Urinary bladder (tissue), 3 donors: ENCODE measurements at regions not wholly inside any gene's neighbourhood (a gene's known extent, or its start where the extent isn't known, plus 50 kb on each side); places are given as distances from the start of the nearest gene placed in this dataset.

Source experiments
- DNase-seq: peaks from one replicate; pipeline ENCODE4 v3.0.0-alpha.2; 2015; ENCODE audit errors: extremely low spot score
- H3K27ac ChIP-seq: one replicate; pipeline ENCODE4 v1.5.1; 2013; ENCODE audit warnings: low read depth, mild to moderate bottlenecking, moderate library complexity
- H3K36me3 ChIP-seq: one replicate; pipeline ENCODE4 v1.6.1; 2013; ENCODE audit warnings: mild to moderate bottlenecking, moderate library complexity; ENCODE audit not compliant: insufficient read depth
- H3K4me1 ChIP-seq: one replicate; pipeline ENCODE4 v1.6.1; 2013; ENCODE audit warnings: mild to moderate bottlenecking, moderate library complexity; ENCODE audit not compliant: insufficient read depth
- H3K4me3 ChIP-seq: one replicate; pipeline ENCODE4 v1.5.1; 2013; ENCODE audit warnings: low read depth, low read length
- WGBS: extraction: QIAGEN DNeasy Blood & Tissue Kit; methylation state at CpG from one replicate; pipeline ENCODE4 v1.1.7; 2013; 5-methylcytosine and 5-hydroxymethylcytosine counted together
- donor health status: healthy with polysubstance abuse.
- donor health status: healthy.

DNA sequence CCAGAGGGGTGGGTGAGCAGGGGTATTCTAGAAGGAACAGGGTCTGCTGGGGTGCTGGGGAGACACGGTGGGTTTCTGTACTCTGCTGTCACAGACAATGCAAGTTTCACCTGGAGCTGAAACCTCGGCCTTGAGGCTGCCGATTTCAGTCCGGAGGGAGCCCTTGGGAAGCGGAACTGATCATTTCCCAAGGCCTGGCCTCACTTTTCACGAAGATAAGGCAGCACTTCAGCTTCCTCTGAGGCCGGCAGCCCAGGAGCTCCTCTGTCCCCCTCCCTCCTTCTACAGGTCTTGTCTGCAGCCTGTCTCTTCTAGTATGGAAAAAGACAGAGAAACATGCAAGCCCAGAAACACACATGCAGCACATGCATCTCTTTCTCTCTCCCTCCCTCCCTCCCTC, 242.1 kb downstream of the CDC5L start:
- Histone ChIP-seq H3K4me3 (no peak overlapping the region), H3K36me3 (no peaks in the 10 kb centered on the region), H3K27ac (no peak overlapping the region), H3K4me1 (no peaks in the 10 kb centered on the region)
- DNase-seq: no peak
- 66% methylated on average over 7 of the region's 7 CpGs for WGBS

DNA sequence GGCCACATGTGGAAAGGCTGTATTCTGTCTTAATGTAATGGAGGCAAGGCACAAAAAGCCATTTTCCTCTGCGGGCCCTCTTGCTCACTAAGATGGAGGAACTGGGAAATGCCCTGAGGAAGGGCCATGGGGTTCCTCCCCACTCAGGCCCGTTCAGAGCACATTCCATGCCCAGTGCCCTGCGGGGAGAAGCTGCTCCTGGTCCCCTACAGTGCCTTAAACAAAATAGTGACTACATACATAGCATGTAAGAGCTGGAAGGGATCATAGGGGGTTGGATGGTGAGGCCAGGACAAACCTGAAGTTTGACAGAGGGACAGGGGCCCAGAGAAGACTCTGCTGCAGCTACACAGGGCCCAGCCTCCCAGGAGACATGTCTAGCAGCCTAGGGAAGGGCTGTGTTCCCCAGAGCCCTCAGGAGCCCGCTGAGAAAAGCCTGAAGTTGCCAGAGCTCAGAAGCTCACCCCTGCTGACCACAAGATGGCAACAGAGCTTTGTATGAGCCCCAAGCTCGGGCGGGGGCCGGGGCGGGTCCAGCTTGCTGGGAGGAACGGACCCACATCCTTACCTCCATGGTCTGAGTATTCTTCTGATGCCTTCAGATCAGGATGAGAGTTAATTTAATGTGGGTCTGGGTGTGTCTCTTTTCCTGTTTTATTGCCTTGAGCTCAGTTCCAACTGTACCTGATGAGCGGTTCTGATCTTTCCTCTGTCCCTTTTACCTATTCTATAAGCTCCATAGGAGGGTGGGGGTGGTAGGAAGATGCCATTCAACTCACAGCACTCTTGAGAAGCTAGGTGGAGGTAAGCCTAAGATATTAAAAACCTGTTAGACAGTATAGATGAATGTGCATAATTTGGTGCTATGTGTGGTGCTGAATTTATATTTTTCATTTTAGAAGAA, 242.9 kb downstream of the CDC5L start:
- H3K36me3 ChIP-seq: no peaks in the 10 kb centered on the region
- no peak overlapping the region for H3K27ac ChIP-seq
- WGBS: 28% methylated on average over 10 of the region's 10 CpGs
- no peak overlapping the region for H3K4me3 ChIP-seq
- no peak for DNase-seq
- no peaks in the 10 kb centered on the region for H3K4me1 ChIP-seq

DNA sequence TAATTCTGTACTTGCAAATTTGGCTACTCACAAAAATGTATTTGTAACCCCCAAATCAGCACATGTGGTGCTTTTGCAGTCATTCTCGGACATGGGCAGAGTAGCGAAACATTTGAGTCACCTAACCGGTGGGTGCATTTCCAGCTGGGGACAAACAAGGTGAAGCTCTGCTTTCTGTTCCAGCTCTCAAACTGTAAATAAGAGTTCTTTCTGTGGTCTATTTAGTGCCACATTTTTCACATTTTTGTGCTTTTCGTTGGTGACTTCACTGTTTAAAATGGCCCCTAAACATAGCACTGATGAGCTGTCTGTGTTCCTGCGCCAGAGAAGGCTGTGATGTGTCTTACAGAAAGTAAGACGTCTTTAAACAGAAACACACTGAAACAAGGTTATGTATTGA, 244.5 kb downstream of the CDC5L start:
- no peak for DNase-seq
- Histone ChIP-seq H3K4me1 (no peaks in the 10 kb centered on the region), H3K27ac (no peak overlapping the region), H3K4me3 (no peak overlapping the region), H3K36me3 (no peaks in the 10 kb centered on the region)
- WGBS: 77% methylated on average over 6 of the region's 6 CpGs

DNA sequence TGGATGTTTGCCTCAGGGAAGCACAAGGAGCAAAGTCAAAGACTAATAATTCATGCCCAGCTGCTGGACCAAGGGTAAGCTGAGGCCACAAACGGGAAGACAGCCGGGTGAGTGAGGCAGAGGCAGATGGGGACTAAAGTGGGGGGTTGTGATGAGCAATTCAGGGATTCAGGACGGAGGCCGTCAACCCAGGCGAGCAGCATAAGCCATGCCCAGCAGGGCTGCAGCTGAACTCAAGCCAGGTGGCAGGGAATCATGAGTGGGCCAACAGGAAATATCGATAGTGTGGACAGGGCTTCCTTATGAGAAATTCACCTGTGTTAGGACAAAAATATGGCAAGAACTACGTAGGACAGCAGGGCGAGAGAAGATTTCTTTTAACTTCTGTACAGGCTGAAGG, 246.8 kb downstream of the CDC5L start:
- no peak for DNase-seq
- Histone ChIP-seq H3K36me3 (no peaks in the 10 kb centered on the region), H3K4me1 (no peaks in the 10 kb centered on the region), H3K27ac (no peak overlapping the region), H3K4me3 (no peak overlapping the region)
- 90% methylated on average over 8 of the region's 8 CpGs for WGBS

DNA sequence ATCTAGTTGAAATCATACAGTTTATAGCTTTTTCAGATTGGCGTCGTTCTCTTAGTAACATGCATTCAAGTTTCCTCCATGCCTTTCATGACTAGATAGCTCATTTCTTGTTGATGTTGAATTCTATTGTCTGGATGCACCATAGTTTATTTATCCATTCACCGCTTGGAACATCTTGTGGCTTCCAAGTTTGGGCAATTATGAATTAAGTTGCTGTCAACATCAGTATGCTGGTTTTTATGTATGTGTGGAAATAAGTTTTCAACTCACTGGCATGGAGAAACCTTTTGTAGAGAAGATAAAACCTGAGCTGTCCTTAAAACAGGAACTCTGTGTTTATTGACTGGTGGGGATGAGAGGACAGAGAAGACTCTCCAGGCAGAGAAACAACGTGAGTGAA, 248.0 kb downstream of the CDC5L start:
- no peak for DNase-seq
- Histone ChIP-seq H3K36me3 (no peaks in the 10 kb centered on the region), H3K4me1 (no peaks in the 10 kb centered on the region), H3K27ac (no peak overlapping the region), H3K4me3 (no peak overlapping the region)
- WGBS: 57% methylated on average over 4 of the region's 4 CpGs

DNA sequence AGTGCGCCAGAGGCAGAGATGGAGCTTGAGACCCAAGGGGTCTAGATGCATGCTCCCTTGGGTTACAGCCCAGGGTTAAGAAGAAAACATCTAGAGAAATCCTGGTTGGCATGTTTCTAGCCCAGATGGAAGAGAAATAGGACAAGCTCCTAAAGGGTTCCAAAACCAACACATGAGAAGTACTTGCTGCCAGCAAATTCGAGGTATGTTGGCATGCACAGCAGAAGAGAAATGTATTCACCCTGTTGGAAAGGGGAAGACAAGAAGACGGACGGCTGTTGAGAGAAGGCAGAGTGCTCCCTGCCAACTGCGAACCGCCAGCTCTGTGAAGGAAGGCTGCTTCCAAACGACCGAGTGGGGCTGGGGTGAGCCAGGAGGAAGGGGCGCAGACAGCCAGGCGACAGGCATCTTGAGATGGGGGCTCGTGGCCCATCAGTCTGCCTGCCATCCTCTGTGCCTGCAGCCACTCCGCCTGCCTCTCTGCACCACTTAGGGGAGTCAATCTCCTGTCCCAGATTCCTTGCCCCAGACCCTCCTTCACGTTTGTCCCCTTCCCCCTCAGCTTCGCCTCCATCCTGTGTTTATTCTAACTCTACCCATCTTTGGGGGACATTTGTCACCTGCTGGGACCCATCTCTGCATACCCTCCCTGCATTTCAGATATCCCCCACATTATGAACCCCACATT, 249.2 kb downstream of the CDC5L start:
- Histone ChIP-seq H3K4me1 (no peaks in the 10 kb centered on the region), H3K27ac (no peak overlapping the region), H3K4me3 (no peak overlapping the region), H3K36me3 (no peaks in the 10 kb centered on the region)
- WGBS: 79% methylated on average over 14 of the region's 14 CpGs
- DNase-seq: no peak

DNA sequence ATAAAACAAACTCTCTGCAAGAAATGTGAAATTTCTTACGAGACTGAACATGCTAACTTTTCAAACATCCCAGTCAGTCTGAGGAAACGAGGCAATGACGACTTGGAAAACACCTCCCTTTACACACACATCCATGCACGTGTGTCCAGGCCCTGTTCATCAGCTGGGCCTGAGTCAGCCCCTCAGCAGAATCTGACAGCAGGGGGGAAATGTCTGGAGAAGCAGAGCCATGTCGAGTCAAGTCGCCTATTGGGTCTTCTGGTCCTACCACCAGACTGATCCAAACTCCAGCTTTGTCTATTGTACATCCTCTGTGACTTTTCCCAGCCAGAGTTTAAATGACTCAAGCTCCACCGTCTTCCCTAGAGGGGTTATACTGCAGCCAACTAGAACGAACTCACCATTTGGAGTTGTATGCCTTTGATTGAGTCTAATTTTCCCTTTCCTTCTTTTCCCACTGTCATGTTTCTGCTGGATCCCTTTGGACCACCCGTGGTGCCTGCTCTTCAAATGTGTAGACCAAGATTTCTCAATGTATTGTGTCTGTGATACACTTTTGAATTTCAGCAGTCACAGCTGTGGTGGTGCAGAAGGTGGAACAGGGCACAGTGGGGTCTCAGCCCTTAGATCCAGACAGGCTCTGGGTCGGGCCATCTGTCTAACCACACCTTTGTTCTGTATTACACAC, 254.0 kb downstream of the CDC5L start:
- 76% methylated on average over 10 of the region's 10 CpGs for WGBS
- no peak overlapping the region for H3K27ac ChIP-seq
- H3K36me3 ChIP-seq: no peaks in the 10 kb centered on the region
- no peak overlapping the region for H3K4me3 ChIP-seq
- DNase-seq: no peak
- no peaks in the 10 kb centered on the region for H3K4me1 ChIP-seq

DNA sequence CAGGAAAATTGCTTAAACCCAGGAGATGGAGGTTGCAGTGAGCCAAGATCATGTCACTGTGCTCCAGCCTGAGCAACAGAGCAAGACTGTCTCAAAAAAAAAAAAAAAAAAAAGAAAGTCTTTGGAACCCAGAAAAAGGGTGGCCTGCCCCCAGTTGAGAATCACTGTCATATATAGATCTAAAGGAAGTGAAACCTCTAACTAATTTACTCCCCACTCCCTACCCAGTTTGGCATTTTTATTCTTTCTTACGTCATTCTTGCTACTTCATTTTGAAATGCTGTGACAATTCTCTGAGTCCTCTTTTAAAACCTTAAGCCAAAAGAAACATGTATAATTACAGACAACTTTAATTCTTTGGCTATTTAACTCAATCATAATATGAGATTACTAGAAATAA, 254.8 kb downstream of the CDC5L start:
- Histone ChIP-seq H3K4me1 (no peaks in the 10 kb centered on the region), H3K4me3 (no peak overlapping the region), H3K36me3 (no peaks in the 10 kb centered on the region), H3K27ac (no peak overlapping the region)
- no peak for DNase-seq
- 88% methylated on average over 1 of the region's 1 CpG for WGBS

DNA sequence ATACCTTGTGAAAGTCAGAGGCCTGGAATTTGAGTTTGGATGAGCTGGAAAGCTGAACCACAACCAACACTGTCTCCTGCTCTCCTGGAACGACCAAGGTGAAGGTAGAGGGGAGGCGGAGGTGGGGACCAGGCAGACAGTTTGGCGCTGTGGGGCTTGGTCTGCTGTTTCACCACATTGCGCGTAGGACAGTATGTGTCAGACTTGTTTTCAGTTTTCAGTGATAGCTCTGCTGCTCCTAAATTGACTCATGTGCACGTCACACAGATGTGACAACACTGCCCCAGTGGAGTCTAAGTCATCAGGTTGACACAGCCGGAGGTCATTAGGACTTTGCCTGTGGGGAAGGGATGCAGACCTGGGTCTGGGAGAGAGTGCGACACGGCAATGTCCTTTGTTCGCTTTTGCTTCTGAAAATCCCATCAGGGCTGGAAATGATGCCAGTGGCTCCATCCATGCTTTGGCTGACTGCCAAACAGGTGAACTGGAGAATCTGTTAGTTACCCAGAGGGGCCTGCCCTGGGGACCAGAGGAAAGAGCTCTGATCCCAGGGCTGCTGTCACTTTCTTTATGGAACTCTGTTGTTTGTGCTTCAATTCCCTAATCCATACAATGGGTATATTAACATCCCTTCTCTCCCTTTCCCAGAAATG, 255.5 kb downstream of the CDC5L start:
- no peak for DNase-seq
- Histone ChIP-seq H3K4me1 (no peaks in the 10 kb centered on the region), H3K36me3 (no peaks in the 10 kb centered on the region), H3K27ac (no peak overlapping the region), H3K4me3 (no peak overlapping the region)
- 90% methylated on average over 10 of the region's 10 CpGs for WGBS

DNA sequence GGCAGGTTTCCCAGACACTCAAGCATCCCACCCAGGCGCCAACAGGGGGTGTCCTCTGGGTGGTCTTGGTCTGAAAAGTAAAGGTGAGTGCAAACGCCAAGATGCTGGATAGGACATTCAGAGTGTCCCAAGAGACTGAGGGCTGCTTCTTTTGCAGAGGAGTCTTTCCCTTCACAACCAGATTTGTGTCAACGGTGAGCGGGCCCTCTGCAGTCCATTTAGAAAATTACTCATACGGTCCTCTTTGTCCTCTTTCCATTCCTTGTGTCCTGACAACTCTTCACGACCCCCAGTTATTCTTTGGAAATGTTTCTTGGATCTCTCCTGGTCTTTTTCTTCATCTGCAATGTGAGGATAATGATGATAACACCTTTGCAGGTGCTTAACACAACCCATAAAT, 257.8 kb downstream of the CDC5L start:
- no peak for DNase-seq
- 81% methylated on average over 6 of the region's 6 CpGs for WGBS
- H3K27ac ChIP-seq: no peak overlapping the region
- H3K36me3 ChIP-seq: no peaks in the 10 kb centered on the region
- no peaks in the 10 kb centered on the region for H3K4me1 ChIP-seq
- H3K4me3 ChIP-seq: no peak overlapping the region

DNA sequence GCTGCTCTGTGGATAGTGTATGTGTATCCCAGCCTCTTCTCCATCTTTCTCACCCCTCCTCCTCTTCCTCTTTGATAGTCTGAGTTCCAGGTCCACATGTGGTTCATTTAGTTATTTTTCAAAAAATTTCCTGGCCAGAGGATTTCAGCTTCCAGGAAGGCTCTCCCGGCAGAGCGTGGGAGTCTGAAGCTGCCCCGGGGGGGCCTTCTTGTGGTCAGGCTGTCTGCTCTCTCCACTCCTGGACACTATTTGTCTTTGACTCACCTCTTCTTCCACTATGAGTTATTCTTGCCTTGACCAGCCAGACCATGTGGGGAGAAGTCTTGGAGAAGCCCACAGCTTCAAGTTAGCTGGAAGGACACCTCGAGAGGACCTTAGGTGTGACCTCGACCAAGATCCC, 258.8 kb downstream of the CDC5L start:
- DNase-seq: no peak
- Histone ChIP-seq H3K4me3 (no peak overlapping the region), H3K36me3 (no peaks in the 10 kb centered on the region), H3K4me1 (no peaks in the 10 kb centered on the region), H3K27ac (no peak overlapping the region)
- WGBS: 89% methylated on average over 5 of the region's 5 CpGs

DNA sequence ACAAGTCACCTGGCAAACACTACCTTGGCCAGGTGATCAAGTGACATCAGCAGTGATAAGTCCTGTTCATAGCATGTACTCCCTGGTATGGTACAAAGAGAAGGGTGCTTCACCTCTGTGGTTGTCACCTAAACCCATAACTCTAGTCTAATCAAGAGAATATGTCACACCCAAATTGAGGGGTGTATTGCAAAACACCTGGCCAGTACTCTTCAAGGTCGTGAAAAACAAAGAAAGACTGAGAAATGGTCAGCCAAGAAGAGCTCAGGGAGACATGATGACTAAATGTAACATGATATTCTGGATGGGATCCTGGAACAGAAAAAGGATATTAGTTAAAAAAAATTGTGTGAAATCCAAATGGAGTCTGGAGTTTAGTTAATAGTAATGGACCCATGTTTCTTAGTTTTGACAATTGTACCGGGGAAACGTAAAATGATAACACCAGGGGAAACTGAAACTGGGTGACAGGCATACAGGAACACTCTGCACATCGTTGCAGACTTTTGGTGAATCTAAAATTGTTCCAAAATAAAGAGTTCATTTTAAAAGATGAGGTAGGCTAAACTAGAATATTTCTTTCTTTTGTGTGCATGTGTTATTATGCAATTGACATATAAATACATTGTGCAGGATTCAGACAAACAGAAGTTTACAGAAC, 262.0 kb downstream of the CDC5L start:
- H3K27ac ChIP-seq: no peak overlapping the region

DNA sequence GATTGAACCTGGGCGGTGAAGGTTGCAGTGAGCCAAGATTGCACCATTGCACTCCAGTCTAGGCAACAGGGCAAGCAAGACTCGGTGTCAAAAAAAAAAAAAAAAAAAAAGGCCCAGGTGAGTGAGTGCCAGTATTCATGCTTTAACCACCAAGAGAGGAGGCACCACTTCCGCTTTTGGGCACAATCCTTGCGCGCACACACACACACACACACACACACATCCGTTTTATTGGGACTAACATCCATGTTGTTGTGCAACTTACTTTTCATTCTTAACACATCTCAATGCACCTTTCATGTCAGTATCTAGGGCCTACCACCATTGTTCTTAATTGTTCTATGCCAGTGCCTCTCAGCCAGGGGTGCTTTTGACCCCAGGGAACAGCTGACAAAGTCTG, 263.0 kb downstream of the CDC5L start:
- H3K36me3 ChIP-seq: no peaks in the 10 kb centered on the region
- no peak for DNase-seq
- peaks cover 2% of the 10 kb centered on the region for H3K4me1 ChIP-seq
- no peak overlapping the region for H3K4me3 ChIP-seq
- 92% methylated on average over 6 of the region's 6 CpGs for WGBS
- H3K27ac ChIP-seq: no peak overlapping the region

More for the DNA sequence above, 262.0 kb downstream of the CDC5L start:
- no peak overlapping the region for H3K4me3 ChIP-seq
- H3K4me1 ChIP-seq: peaks cover 2% of the 10 kb centered on the region
- no peak for DNase-seq
- 46% methylated on average over 4 of the region's 4 CpGs for WGBS
- H3K36me3 ChIP-seq: no peaks in the 10 kb centered on the region
